Epithelial cell of esophagus (primary cell): ENCODE measurements at regions not wholly inside any gene's neighbourhood (a gene's known extent, or its start where the extent isn't known, plus 50 kb on each side); places are given as distances from the start of the nearest gene placed in this dataset.

Experiments
- DNase-seq: peaks from one replicate; pipeline ENCODE4 v3.0.0; 2010; ENCODE audit warnings: low read depth
- H3K4me3 ChIP-seq: 2 replicates; pipeline ENCODE4 v1.5.1; 2011; ENCODE audit warnings: mild to moderate bottlenecking, low read length, control low read depth
- TF ChIP-seq, protein P1 (sequence below): IDR thresholded peaks from 2 replicates; pipeline ENCODE4 v1.5.1; 2011; ENCODE audit warnings: low read depth, mild to moderate bottlenecking, low read length, control low read depth, inconsistent platforms; ENCODE audit not compliant: insufficient read depth; ENCODE audit errors: missing control alignments

DNA sequence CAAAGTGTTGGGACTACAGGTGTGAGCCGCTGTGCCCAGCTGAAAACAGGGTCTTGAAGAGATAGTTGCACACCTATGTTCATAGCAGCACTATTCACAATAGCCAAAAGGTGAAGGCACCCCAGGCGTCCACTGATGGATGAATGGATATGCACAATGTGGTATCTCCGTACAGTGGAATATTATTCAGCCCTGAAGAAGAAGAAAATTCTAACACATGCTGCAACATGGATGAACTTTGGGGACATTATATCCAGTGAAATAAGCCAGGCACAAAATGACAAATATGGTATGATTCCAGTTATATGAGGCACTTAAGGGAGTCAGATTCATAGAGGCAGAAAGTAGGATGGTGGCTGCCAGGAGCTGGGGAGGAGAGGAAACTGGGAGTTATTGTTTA is 137.6 kb upstream of the WNT4 start:
- no peak for DNase-seq
- no peak overlapping the region for H3K4me3 ChIP-seq
- TF ChIP-seq, protein P1, sequence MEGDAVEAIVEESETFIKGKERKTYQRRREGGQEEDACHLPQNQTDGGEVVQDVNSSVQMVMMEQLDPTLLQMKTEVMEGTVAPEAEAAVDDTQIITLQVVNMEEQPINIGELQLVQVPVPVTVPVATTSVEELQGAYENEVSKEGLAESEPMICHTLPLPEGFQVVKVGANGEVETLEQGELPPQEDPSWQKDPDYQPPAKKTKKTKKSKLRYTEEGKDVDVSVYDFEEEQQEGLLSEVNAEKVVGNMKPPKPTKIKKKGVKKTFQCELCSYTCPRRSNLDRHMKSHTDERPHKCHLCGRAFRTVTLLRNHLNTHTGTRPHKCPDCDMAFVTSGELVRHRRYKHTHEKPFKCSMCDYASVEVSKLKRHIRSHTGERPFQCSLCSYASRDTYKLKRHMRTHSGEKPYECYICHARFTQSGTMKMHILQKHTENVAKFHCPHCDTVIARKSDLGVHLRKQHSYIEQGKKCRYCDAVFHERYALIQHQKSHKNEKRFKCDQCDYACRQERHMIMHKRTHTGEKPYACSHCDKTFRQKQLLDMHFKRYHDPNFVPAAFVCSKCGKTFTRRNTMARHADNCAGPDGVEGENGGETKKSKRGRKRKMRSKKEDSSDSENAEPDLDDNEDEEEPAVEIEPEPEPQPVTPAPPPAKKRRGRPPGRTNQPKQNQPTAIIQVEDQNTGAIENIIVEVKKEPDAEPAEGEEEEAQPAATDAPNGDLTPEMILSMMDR = no peak

DNA sequence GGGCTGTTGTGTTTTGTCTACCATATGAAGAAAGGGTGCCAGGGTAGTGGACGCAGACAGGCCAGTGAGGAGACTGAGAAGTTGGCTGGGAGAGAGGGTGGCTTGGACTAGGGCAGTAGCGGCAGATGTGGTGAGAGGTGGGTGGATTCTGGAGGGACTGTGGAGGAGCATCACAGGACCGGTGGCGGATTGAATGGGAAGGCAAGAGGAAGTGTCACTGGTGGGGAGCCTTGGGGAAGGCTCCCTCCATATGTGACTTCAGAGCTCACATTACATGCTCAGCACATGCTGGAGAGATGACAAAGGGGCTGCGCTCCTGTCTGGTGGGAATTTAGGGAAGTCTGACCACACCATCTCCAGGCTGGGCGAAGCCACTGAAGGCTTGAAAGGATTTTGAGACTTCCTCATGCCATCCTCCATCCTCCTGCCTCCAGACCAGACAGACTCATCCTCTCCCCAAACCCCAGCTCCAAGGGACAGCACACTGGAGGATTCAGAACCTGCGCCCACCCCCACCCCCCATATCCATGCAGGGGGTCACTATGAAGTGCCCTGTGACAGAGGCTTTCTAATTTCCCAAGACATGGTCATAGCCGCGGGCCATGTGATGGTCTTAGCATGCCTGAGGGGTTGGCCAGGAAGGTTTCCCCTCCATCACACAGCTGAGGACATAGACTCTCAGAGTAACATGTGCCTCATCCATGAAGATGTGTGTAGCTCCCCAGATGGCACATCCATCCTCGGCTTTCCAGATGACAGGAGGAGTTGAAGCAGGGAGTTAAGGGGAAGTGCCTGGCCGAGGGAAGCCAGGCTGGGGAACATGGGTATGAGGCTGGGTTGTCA is 138.8 kb upstream of the WNT4 start:
- H3K4me3 ChIP-seq = no peak overlapping the region
- DNase-seq = no peak
- TF ChIP-seq, protein P1 = no peak

DNA sequence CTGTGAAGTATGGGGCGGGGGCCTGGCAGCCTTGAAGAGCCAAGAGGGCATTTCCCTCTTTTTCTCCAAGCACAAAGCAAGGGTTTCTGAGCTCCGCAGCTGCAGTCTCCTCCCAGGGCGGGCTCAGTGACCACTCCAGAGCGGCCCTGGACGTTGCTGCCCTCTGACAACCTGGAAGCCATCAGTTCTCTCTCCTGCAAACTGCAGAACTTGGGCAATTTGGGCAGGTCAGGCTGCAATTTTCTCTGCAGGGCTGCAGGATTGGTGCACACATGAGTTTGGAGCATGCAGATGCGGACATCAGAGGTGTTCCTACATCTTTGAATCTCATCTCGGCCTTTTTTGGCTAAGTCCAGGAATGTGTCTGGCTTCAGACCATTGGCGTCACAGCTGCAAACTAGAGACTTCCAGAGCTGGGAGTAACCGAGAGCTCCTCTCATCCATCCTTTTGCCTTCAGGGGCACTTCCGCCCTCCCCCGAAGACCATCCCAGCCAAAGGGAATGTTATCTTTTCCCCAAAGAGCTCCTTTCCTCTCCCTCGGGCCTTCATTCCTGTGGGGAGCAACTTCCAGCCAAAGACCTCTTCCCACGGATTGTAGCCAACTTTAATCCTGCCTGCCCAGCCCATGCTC is 139.6 kb upstream of the WNT4 start:
- DNase-seq = no peak
- H3K4me3 ChIP-seq = no peak overlapping the region
- TF ChIP-seq, protein P1 = no peak

DNA sequence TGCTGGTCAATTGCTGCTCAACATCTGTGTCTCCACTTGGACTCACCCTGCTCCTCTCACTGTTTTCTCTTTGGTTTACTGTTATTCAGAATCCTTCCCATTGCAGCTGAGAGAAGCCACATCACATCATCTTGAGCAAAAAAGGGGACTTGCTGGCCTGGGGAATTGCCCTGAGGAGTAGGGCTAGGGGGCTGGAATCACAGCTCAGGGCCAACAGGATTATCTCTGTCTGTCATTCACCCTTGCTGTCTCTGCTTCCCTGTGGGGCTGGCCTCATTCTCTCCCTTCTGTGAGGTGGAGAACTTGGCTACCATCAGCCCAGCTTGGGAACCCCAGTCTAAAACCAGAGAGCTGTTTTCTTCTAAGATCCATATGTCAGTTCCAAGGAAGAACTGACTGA is 140.7 kb upstream of the WNT4 start:
- TF ChIP-seq, protein P1 = no peak
- DNase-seq = no peak
- H3K4me3 ChIP-seq = no peak overlapping the region

DNA sequence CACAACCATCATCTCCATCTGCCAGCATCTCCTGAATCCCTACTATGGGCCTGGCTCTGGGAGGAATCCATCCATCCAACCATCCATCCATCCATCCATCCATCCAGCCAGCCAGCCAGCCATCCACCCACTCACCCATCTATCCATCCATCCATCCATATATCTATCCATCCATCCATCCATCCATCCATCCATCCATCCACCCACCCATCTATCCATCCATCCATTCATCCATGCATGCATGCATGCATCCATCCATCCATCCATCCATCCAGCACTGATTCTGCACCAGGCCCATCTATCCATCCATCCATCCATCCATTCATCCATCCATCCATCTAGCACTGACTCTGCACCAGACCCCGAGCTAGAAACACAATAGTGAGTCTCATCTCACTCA is 141.3 kb upstream of the WNT4 start:
- no peak for DNase-seq
- H3K4me3 ChIP-seq = no peak overlapping the region
- TF ChIP-seq, protein P1 = no peak

DNA sequence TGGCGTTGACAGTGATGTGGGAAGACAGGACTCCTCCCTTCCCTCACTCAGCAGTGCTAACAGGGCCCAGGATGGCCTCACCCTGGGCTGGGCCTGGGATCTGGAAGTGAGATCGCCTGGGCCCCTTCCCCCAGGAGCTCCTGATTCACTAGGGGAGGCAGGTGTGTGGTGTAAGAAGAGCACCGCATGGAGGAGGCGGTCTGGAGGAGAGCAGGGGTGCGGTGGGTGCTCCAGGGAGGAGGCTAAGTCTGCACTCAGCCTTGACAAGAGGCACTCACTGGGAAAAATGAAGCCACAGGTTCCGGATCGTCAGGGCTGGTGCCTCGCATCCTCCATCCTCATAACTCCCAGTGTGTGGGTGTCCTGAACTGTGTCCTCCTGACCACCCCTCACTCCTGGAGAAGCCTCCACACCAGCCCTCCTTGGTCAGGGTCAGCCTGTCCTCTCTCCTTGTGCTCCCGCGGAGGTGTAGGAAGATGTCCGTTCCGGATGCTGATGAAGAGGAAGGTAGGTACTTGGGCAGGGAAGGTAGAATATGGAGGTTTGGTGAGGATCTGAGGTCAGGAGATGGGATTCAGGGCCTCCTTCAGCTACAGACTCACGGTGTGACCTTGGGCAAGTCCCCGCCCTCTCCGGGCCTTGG is 142.1 kb upstream of the WNT4 start:
- no peak overlapping the region for H3K4me3 ChIP-seq
- no peak for DNase-seq
- TF ChIP-seq, protein P1 = no peak
